Calu3 (cell line): ENCODE measurements at regions not wholly inside any gene's neighbourhood (a gene's known extent, or its start where the extent isn't known, plus 50 kb on each side); places are given as distances from the start of the nearest gene placed in this dataset.

Experiments
- BruUV-seq: library from RNA; stranded (reverse); fragments of 400-500 nt; replicated peaks from 2 replicates; lab custom pipeline; 2021; lab: Mats Ljungman, UMichigan
- CTCF ChIA-PET: fragments of 300-600 bp; sonication (Branson Sonifier 250); formaldehyde crosslinking; loops from one replicate; lab custom pipeline; 2022; ENCODE audit warnings: antibody characterized with exemption; lab: Charles Lee
- DNase-seq: peaks from one replicate; pipeline ENCODE4 v3.0.0; 2022
- H3K27ac Mint-ChIP-seq: one replicate; pipeline ENCODE4 v1.8.0; 2022; ENCODE audit warnings: mixed read lengths; ENCODE audit not compliant: unreplicated experiment
- H3K27me3 Mint-ChIP-seq: one replicate; pipeline ENCODE4 v1.8.0; 2022; ENCODE audit warnings: mixed read lengths; ENCODE audit not compliant: unreplicated experiment
- H3K36me3 Mint-ChIP-seq: one replicate; pipeline ENCODE4 v1.8.0; 2022; ENCODE audit warnings: mild to moderate bottlenecking, moderate library complexity, mixed read lengths; ENCODE audit not compliant: insufficient read depth, unreplicated experiment
- H3K4me1 Mint-ChIP-seq: one replicate; pipeline ENCODE4 v1.8.0; 2022; ENCODE audit warnings: mild to moderate bottlenecking, low read depth, mixed read lengths; ENCODE audit not compliant: unreplicated experiment
- H3K4me3 Mint-ChIP-seq: one replicate; pipeline ENCODE4 v1.8.0; 2022; ENCODE audit warnings: mild to moderate bottlenecking, low read depth, moderate library complexity, mixed read lengths; ENCODE audit not compliant: unreplicated experiment
- H3K9me3 Mint-ChIP-seq: one replicate; pipeline ENCODE4 v1.8.0; 2022; ENCODE audit warnings: low read depth, mixed read lengths; ENCODE audit not compliant: unreplicated experiment
- CTCF ChIP-seq: fragments of 200-600 bp; IDR thresholded peaks from one replicate; pipeline ENCODE4 v1.8.0; 2022; ENCODE audit warnings: antibody characterized with exemption; ENCODE audit not compliant: unreplicated experiment
- intact Hi-C: fragments of 100-400 bp; cut with micrococcal nuclease; formaldehyde crosslinking; loops from one replicate; pipeline ENCODE4 v1.10.0; 2022; ENCODE audit not compliant: unreplicated experiment

GRCh38 chr6:149267072-149267471 is 50.4 kb upstream of the TAB2 start:
- no peaks in the 10 kb centered on the region for H3K36me3 Mint-ChIP-seq
- DNase-seq = no peak
- no peak for TF ChIP-seq CTCF
- no peak overlapping the region for H3K27ac Mint-ChIP-seq
- intact Hi-C loops = no loop called here
- peaks cover 14% of the 10 kb centered on the region for H3K27me3 Mint-ChIP-seq
- no peak overlapping the region for H3K4me3 Mint-ChIP-seq
- CTCF ChIA-PET = no interaction called here
- BruUV-seq = no TSS peak
- no peaks in the 10 kb centered on the region for H3K9me3 Mint-ChIP-seq
- H3K4me1 Mint-ChIP-seq = no peaks in the 10 kb centered on the region

GRCh38 chr6:149267513-149268043 is 49.9 kb upstream of the TAB2 start:
- H3K27me3 Mint-ChIP-seq = peaks cover 14% of the 10 kb centered on the region
- no peak for TF ChIP-seq CTCF
- no peaks in the 10 kb centered on the region for H3K4me1 Mint-ChIP-seq
- peaks cover 2% of the 10 kb centered on the region for H3K9me3 Mint-ChIP-seq
- CTCF ChIA-PET = no interaction called here
- no peaks in the 10 kb centered on the region for H3K36me3 Mint-ChIP-seq
- no peak overlapping the region for H3K27ac Mint-ChIP-seq
- BruUV-seq = no TSS peak
- H3K4me3 Mint-ChIP-seq = no peak overlapping the region
- intact Hi-C loops = no loop called here
- DNase-seq = no peak
